ENCODE measurements at regions not wholly inside any gene's neighbourhood (a gene's known extent, or its start where the extent isn't known, plus 50 kb on each side); places are given as distances from the start of the nearest gene placed in this dataset.

DNA sequence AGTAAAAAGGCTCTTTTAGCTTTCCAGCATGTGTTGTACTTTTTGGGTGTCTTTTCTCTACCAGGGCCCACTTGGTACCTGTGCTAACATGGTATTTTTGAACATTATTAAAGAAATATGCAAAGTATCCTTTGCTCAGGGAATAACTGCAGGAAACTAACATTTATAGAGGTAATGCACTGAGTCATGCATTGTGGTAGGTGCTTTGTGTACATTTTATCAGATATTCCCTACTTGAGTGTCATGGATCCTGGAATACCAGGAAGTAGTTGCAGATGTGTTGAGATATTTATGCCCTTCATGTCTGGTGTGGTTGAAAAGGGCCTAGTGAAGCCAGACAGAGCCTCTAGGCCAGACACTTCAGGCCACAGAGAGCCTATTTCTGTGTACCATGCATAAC is 215.5 kb upstream of the CYRIA start:
- no peak for TF ChIP-seq FOSL2 (IDR thresholded peaks at IDR 0.05; ENCODE audit: borderline replicate concordance, low read depth)
- no peak for TF ChIP-seq RAD21 (IDR thresholded peaks at IDR 0.05; ENCODE audit: low read length)
- TF ChIP-seq, protein P1, sequence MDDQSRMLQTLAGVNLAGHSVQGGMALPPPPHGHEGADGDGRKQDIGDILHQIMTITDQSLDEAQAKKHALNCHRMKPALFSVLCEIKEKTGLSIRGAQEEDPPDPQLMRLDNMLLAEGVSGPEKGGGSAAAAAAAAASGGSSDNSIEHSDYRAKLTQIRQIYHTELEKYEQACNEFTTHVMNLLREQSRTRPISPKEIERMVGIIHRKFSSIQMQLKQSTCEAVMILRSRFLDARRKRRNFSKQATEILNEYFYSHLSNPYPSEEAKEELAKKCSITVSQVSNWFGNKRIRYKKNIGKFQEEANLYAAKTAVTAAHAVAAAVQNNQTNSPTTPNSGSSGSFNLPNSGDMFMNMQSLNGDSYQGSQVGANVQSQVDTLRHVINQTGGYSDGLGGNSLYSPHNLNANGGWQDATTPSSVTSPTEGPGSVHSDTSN (IDR thresholded peaks at IDR 0.05): no peak
- TF ChIP-seq, protein P2, sequence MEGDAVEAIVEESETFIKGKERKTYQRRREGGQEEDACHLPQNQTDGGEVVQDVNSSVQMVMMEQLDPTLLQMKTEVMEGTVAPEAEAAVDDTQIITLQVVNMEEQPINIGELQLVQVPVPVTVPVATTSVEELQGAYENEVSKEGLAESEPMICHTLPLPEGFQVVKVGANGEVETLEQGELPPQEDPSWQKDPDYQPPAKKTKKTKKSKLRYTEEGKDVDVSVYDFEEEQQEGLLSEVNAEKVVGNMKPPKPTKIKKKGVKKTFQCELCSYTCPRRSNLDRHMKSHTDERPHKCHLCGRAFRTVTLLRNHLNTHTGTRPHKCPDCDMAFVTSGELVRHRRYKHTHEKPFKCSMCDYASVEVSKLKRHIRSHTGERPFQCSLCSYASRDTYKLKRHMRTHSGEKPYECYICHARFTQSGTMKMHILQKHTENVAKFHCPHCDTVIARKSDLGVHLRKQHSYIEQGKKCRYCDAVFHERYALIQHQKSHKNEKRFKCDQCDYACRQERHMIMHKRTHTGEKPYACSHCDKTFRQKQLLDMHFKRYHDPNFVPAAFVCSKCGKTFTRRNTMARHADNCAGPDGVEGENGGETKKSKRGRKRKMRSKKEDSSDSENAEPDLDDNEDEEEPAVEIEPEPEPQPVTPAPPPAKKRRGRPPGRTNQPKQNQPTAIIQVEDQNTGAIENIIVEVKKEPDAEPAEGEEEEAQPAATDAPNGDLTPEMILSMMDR (IDR thresholded peaks at IDR 0.05): no peak
